Chondrocyte (in vitro differentiated cells): ENCODE measurements at regions not wholly inside any gene's neighbourhood (a gene's known extent, or its start where the extent isn't known, plus 50 kb on each side); places are given as distances from the start of the nearest gene placed in this dataset.

Experiments used
- DNase-seq: peaks from one replicate; pipeline ENCODE4 v3.0.0; 2021; ENCODE audit warnings: mixed read lengths, low spot score
- H3K27ac Mint-ChIP-seq: one replicate; pipeline ENCODE4 v1.8.0; 2021; ENCODE audit warnings: mild to moderate bottlenecking, moderate library complexity, mixed read lengths; ENCODE audit not compliant: unreplicated experiment
- H3K27me3 Mint-ChIP-seq: 2 replicates; pipeline ENCODE4 v1.8.0; 2021; ENCODE audit warnings: low read depth, mixed read lengths
- H3K36me3 Mint-ChIP-seq: 2 replicates; pipeline ENCODE4 v1.8.0; 2021; ENCODE audit warnings: low read depth, mixed read lengths
- H3K4me1 Mint-ChIP-seq: 2 replicates; pipeline ENCODE4 v1.8.0; 2021; ENCODE audit warnings: low read depth, mild to moderate bottlenecking, mixed read lengths
- H3K4me3 Mint-ChIP-seq: one replicate; pipeline ENCODE4 v1.8.0; 2021; ENCODE audit warnings: mild to moderate bottlenecking, moderate library complexity, mixed read lengths; ENCODE audit not compliant: unreplicated experiment
- H3K9me3 Mint-ChIP-seq: 2 replicates; pipeline ENCODE4 v1.8.0; 2021; ENCODE audit warnings: low read depth, mixed read lengths
- TF ChIP-seq, protein P1 (sequence below): fragments of 200-600 bp; sonication (generic); IDR thresholded peaks from 2 replicates; pipeline ENCODE4 v1.5.0; 2021; ENCODE audit warnings: antibody characterized with exemption, mild to moderate bottlenecking, moderate library complexity

DNA sequence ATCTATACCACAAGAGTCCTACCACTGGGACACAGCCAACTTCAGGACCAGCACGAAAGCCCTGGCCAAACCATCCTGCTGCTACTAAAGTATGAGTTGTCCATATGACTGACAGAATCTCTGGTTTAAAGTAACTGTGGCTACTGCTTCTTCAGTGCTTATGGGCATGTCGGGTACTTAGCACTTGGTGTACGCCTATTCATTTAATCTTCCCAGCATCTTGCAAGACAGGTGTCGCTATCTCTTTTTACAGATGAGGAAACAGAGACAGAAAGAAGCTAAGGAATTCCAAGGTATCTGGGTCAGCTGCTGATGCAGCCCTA lies 203.4 kb upstream of the ID2 start:
- no peaks in the 10 kb centered on the region for H3K4me1 Mint-ChIP-seq
- peaks cover 2% of the 10 kb centered on the region for H3K27me3 Mint-ChIP-seq
- H3K4me3 Mint-ChIP-seq: no peak overlapping the region
- H3K9me3 Mint-ChIP-seq: no peaks in the 10 kb centered on the region
- no peaks in the 10 kb centered on the region for H3K36me3 Mint-ChIP-seq
- TF ChIP-seq, protein P1, sequence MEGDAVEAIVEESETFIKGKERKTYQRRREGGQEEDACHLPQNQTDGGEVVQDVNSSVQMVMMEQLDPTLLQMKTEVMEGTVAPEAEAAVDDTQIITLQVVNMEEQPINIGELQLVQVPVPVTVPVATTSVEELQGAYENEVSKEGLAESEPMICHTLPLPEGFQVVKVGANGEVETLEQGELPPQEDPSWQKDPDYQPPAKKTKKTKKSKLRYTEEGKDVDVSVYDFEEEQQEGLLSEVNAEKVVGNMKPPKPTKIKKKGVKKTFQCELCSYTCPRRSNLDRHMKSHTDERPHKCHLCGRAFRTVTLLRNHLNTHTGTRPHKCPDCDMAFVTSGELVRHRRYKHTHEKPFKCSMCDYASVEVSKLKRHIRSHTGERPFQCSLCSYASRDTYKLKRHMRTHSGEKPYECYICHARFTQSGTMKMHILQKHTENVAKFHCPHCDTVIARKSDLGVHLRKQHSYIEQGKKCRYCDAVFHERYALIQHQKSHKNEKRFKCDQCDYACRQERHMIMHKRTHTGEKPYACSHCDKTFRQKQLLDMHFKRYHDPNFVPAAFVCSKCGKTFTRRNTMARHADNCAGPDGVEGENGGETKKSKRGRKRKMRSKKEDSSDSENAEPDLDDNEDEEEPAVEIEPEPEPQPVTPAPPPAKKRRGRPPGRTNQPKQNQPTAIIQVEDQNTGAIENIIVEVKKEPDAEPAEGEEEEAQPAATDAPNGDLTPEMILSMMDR: no peak
- H3K27ac Mint-ChIP-seq: no peak overlapping the region
- no peak for DNase-seq

GRCh38 chr2:8479298-8479697 lies 202.6 kb upstream of the ID2 start:
- Mint-ChIP-seq H3K4me1 (no peaks in the 10 kb centered on the region), H3K9me3 (no peaks in the 10 kb centered on the region), H3K27ac (no peak overlapping the region), H3K27me3 (peaks cover 2% of the 10 kb centered on the region), H3K36me3 (no peaks in the 10 kb centered on the region), H3K4me3 (no peak overlapping the region)
- TF ChIP-seq, protein P1: no peak
- no peak for DNase-seq

DNA sequence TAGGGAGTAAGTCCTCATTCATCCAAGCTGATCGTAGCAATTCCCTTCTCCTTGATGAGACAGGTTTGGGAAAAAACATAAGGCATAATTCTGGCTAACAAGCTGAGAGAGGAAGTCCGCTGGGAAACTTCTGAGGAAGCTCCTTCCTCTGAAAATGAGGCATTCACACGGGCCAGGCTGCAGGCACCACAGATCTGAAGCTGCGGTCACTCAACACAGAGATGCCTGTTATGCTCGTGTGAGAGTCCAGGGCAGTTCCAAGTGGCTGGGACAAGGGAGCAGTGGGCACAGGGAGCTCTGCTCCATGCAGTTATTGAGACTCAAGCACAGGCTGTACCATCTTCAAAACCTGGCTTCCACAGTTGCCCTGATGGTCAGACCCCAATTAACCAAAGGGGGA lies 200.9 kb upstream of the ID2 start:
- TF ChIP-seq, protein P1: no peak
- no peak for DNase-seq
- no peak overlapping the region for H3K4me3 Mint-ChIP-seq
- peaks cover 2% of the 10 kb centered on the region for H3K27me3 Mint-ChIP-seq
- no peak overlapping the region for H3K27ac Mint-ChIP-seq
- no peaks in the 10 kb centered on the region for H3K4me1 Mint-ChIP-seq
- H3K9me3 Mint-ChIP-seq: no peaks in the 10 kb centered on the region
- H3K36me3 Mint-ChIP-seq: no peaks in the 10 kb centered on the region

- no peak overlapping the region for H3K4me3 Mint-ChIP-seq
- no peaks in the 10 kb centered on the region for H3K36me3 Mint-ChIP-seq
- peaks cover 3% of the 10 kb centered on the region for H3K27me3 Mint-ChIP-seq
- H3K9me3 Mint-ChIP-seq: no peaks in the 10 kb centered on the region
- no peak for DNase-seq
- no peaks in the 10 kb centered on the region for H3K4me1 Mint-ChIP-seq
- no peak overlapping the region for H3K27ac Mint-ChIP-seq
- TF ChIP-seq, protein P1: no peak
Measured at GRCh38 chr2:8481463-8482009, 200.3 kb upstream of the ID2 start.

DNA sequence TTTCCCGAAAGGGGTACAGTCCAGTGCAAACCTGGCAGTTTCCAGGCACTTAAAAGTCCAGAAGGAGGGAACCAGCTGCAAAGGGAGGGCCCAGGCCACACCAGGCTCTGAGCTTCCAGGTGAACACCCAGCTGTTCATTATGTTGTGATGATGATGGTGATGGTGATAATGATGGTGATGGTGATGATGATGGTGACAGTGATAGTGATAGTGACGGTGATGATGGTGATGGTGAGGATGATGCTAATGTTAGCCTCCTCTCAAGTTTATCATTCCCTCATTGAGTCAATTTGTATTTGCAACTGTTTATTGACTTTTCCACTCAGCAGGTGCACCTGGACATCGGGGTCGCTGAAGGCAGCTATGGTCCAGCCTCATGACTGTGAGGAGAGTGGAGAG lies 199.4 kb upstream of the ID2 start:
- TF ChIP-seq, protein P1: no peak

More for the DNA sequence above, 199.4 kb upstream of the ID2 start:
- H3K9me3 Mint-ChIP-seq: no peaks in the 10 kb centered on the region
- no peaks in the 10 kb centered on the region for H3K36me3 Mint-ChIP-seq
- H3K27ac Mint-ChIP-seq: no peak overlapping the region
- DNase-seq: no peak
- no peak overlapping the region for H3K4me3 Mint-ChIP-seq
- H3K27me3 Mint-ChIP-seq: peaks cover 4% of the 10 kb centered on the region
- no peaks in the 10 kb centered on the region for H3K4me1 Mint-ChIP-seq
